Trophoblast cell (in vitro differentiated cells and primary cell): ENCODE measurements at regions not wholly inside any gene's neighbourhood (a gene's known extent, or its start where the extent isn't known, plus 50 kb on each side); places are given as distances from the start of the nearest gene placed in this dataset.

Experiments used
- DNase-seq, 2 donors: peaks; one replicate each; pipeline ENCODE4 v3.0.0-alpha.2; 2016
- H2AFZ ChIP-seq: 2 replicates; pipeline ENCODE4 v1.6.1; 2013; ENCODE audit warnings: low read length, moderate library complexity, mild to moderate bottlenecking; ENCODE audit not compliant: insufficient read depth, poor library complexity
- H2AK5ac ChIP-seq: 2 replicates; pipeline ENCODE4 v1.6.1; 2013; ENCODE audit warnings: mild to moderate bottlenecking, low read length
- H2BK120ac ChIP-seq: 2 replicates; pipeline ENCODE4 v1.6.1; 2013; ENCODE audit warnings: low read length, mild to moderate bottlenecking, moderate library complexity; ENCODE audit not compliant: insufficient read depth, poor library complexity
- H2BK12ac ChIP-seq: 2 replicates; pipeline ENCODE4 v1.6.1; 2013; ENCODE audit warnings: mild to moderate bottlenecking, low read length, moderate library complexity
- H2BK5ac ChIP-seq: 2 replicates; pipeline ENCODE4 v1.6.1; 2013; ENCODE audit warnings: low read length, low read depth, moderate library complexity, mild to moderate bottlenecking; ENCODE audit not compliant: poor library complexity
- H3K14ac ChIP-seq: 2 replicates; pipeline ENCODE4 v1.6.1; 2013; ENCODE audit warnings: mild to moderate bottlenecking, low read length
- H3K18ac ChIP-seq: 2 replicates; pipeline ENCODE4 v1.6.1; 2013; ENCODE audit warnings: mild to moderate bottlenecking, low read length
- H3K23ac ChIP-seq: 2 replicates; pipeline ENCODE4 v1.6.1; 2013; ENCODE audit warnings: low read length
- H3K27ac ChIP-seq: 2 replicates; pipeline ENCODE4 v1.5.1; 2013; ENCODE audit warnings: low read depth, mild to moderate bottlenecking, inconsistent platforms, low read length, moderate library complexity
- H3K27me3 ChIP-seq: 2 replicates; pipeline ENCODE4 v1.6.1; 2013; ENCODE audit warnings: inconsistent platforms, mild to moderate bottlenecking, low read length, moderate library complexity; ENCODE audit not compliant: insufficient read depth
- H3K36me3 ChIP-seq, 2 experiments: 1 replicate in 1 of 2; 2 replicates in 1 of 2; pipeline ENCODE4 v1.6.1; 2013; ENCODE audit warnings: low read length in 2 of 2, mild to moderate bottlenecking in 2 of 2, moderate library complexity in 1 of 2; ENCODE audit not compliant: insufficient read depth in 2 of 2, control insufficient read depth in 1 of 2
- H3K4ac ChIP-seq: 2 replicates; pipeline ENCODE4 v1.6.1; 2013; ENCODE audit warnings: low read depth, mild to moderate bottlenecking, low read length, moderate library complexity
- H3K4me1 ChIP-seq, 2 experiments: 1 replicate in 1 of 2; 2 replicates in 1 of 2; pipeline ENCODE4 v1.6.1; 2013; ENCODE audit warnings: low read length in 2 of 2, mild to moderate bottlenecking in 2 of 2, moderate library complexity in 1 of 2; ENCODE audit not compliant: insufficient read depth in 2 of 2, control insufficient read depth in 1 of 2
- H3K4me2 ChIP-seq: 2 replicates; pipeline ENCODE4 v1.6.1; 2013; ENCODE audit warnings: inconsistent platforms, mild to moderate bottlenecking, low read length, moderate library complexity
- H3K4me3 ChIP-seq: 2 replicates; pipeline ENCODE4 v1.5.1; 2013; ENCODE audit warnings: mild to moderate bottlenecking, low read depth, low read length, inconsistent platforms
- H3K79me1 ChIP-seq: one replicate; pipeline ENCODE4 v1.6.1; 2013; ENCODE audit warnings: low read length
- H3K79me2 ChIP-seq: 2 replicates; pipeline ENCODE4 v1.6.1; 2013; ENCODE audit warnings: low read length, mild to moderate bottlenecking; ENCODE audit not compliant: control insufficient read depth, insufficient read depth, poor library complexity
- H3K9ac ChIP-seq: 2 replicates; pipeline ENCODE4 v1.6.1; 2013; ENCODE audit warnings: mild to moderate bottlenecking, low read length
- H3K9me3 ChIP-seq: 2 replicates; pipeline ENCODE4 v1.6.1; 2013; ENCODE audit warnings: low read depth, mild to moderate bottlenecking, control low read depth, inconsistent platforms, low read length; ENCODE audit not compliant: insufficient read depth
- H4K12ac ChIP-seq: 2 replicates; pipeline ENCODE4 v1.6.1; 2013; ENCODE audit warnings: low read depth, mild to moderate bottlenecking, low read length, moderate library complexity
- H4K8ac ChIP-seq: 2 replicates; pipeline ENCODE4 v1.6.1; 2013; ENCODE audit warnings: low read depth, mild to moderate bottlenecking, low read length, moderate library complexity
- H4K91ac ChIP-seq: one replicate; pipeline ENCODE4 v1.6.1; 2013; ENCODE audit warnings: low read depth, mild to moderate bottlenecking, low read length, moderate library complexity
- WGBS: extraction: QIAGEN DNeasy Blood & Tissue Kit; methylation state at CpG from one replicate; pipeline ENCODE4 v1.1.7; 2013; ENCODE audit warnings: missing lambda C conversion rate; ENCODE audit not compliant: insufficient read length, insufficient coverage; ENCODE audit errors: extremely low coverage; 5-methylcytosine and 5-hydroxymethylcytosine counted together

DNA sequence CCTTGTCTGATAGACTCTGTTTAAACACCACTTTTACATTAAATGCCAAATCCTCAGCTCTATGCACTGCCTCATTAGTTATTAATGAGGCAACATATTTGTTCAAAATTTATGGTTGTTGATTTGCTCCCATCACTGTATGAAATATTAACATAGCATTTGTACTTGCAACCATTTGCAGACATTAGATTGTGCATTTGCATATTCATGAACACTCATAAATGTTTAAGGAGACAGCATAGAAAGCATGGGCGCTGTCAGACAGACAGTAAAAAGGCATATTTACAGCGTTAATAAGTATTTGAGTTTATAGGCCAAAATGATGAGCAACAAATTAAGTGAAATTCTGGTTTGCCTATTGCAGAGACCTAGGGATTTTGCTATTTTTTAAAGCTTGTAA, 502.3 kb downstream of the TXNL1 start:
- H2AFZ ChIP-seq = no peak overlapping the region
- H3K79me2 ChIP-seq = no peaks in the 10 kb centered on the region
- DNase-seq = no peak
- no peak overlapping the region for H3K18ac ChIP-seq
- H3K4me1 ChIP-seq = no peaks in the 10 kb centered on the region
- H2BK5ac ChIP-seq = no peak overlapping the region
- no peaks in the 10 kb centered on the region for H3K9me3 ChIP-seq
- WGBS = no CpG with 5 or more reads among the region's 2 CpGs
- no peaks in the 10 kb centered on the region for H3K27me3 ChIP-seq
- H3K79me1 ChIP-seq = no peaks in the 10 kb centered on the region
- no peak overlapping the region for H2AK5ac ChIP-seq
- H2BK120ac ChIP-seq = no peak overlapping the region
- H3K23ac ChIP-seq = no peak overlapping the region
- no peak overlapping the region for H4K91ac ChIP-seq
- no peak overlapping the region for H3K9ac ChIP-seq
- no peak overlapping the region for H4K12ac ChIP-seq
- H3K36me3 ChIP-seq = no peaks in the 10 kb centered on the region
- no peak overlapping the region for H3K4ac ChIP-seq
- no peak overlapping the region for H3K4me3 ChIP-seq
- no peak overlapping the region for H3K14ac ChIP-seq
- H2BK12ac ChIP-seq = no peak overlapping the region
- H4K8ac ChIP-seq = no peak overlapping the region
- no peak overlapping the region for H3K27ac ChIP-seq
- no peak overlapping the region for H3K4me2 ChIP-seq

DNA sequence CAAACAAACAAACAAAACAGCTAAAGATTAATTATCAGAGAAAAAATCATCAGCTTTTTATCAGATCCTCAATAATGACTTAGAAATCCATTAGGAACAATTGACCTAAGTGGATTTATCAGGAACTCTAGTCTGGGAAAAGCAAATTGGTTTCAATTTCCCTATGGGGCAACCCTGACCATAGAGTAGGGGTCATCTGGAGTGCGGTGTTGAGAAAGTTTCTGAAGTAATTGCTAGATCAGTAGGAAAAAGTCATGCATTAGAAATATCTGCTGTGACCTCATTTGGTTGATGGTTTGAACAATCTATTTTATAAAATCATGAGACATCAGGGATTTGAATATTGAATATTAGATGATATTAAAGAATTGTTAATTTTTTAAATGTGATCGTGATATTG, 507.9 kb downstream of the TXNL1 start:
- no peak overlapping the region for H3K4me2 ChIP-seq
- no peaks in the 10 kb centered on the region for H3K4me1 ChIP-seq
- no peak overlapping the region for H4K8ac ChIP-seq
- H3K79me1 ChIP-seq = no peaks in the 10 kb centered on the region
- H3K36me3 ChIP-seq = no peaks in the 10 kb centered on the region
- H3K4me3 ChIP-seq = no peak overlapping the region
- no peak overlapping the region for H3K4ac ChIP-seq
- H4K91ac ChIP-seq = no peak overlapping the region
- no peak overlapping the region for H3K9ac ChIP-seq
- no peak for DNase-seq
- no peak overlapping the region for H3K18ac ChIP-seq
- WGBS = no CpG with 5 or more reads among the region's 2 CpGs
- H2BK12ac ChIP-seq = no peak overlapping the region
- H3K27me3 ChIP-seq = no peaks in the 10 kb centered on the region
- H3K14ac ChIP-seq = no peak overlapping the region
- no peak overlapping the region for H2BK5ac ChIP-seq
- H3K23ac ChIP-seq = no peak overlapping the region
- no peaks in the 10 kb centered on the region for H3K9me3 ChIP-seq
- no peak overlapping the region for H3K27ac ChIP-seq
- H2BK120ac ChIP-seq = no peak overlapping the region
- no peaks in the 10 kb centered on the region for H3K79me2 ChIP-seq
- H2AFZ ChIP-seq = no peak overlapping the region
- H2AK5ac ChIP-seq = no peak overlapping the region
- H4K12ac ChIP-seq = no peak overlapping the region

DNA sequence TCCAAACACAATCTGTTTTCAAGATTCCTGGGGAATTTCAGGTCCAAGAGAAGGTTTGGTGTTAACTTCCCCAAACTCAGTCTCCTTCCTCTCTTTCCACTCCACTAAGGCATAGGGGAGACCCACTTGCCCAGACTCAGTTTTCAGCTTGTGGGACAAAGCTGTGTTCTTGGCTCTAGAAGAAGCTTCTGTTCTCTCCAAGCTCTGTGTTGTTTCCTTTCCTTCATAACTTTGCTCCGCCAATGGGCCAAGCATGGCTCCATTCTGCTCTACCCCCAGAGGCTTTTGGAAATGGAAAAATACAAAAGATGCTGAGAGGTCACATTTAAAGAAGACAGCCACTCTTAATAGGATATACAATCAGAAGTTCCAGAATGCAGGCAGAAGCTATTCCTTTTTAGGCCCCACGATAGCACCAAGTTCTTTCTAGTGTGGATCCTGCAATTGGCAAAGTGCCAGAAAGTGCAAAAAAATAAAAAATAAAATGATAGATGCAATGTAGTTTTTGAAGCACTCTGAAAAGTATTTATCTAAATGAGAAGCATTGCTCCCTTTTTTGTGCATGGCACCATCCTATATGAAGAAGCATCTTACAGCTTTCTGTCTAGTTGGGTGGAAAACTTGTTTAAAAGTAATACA, 510.1 kb downstream of the TXNL1 start:
- H3K4me1 ChIP-seq = no peaks in the 10 kb centered on the region
- no peaks in the 10 kb centered on the region for H3K27me3 ChIP-seq
- H2BK12ac ChIP-seq = no peak overlapping the region
- no peak overlapping the region for H2AFZ ChIP-seq
- no peak for DNase-seq
- no peak overlapping the region for H3K9ac ChIP-seq
- H3K4ac ChIP-seq = no peak overlapping the region
- no peak overlapping the region for H4K8ac ChIP-seq
- H3K27ac ChIP-seq = no peak overlapping the region
- no peak overlapping the region for H3K18ac ChIP-seq
- no peaks in the 10 kb centered on the region for H3K9me3 ChIP-seq
- H3K4me2 ChIP-seq = no peak overlapping the region
- H2BK120ac ChIP-seq = no peak overlapping the region
- H3K4me3 ChIP-seq = no peak overlapping the region
- no peak overlapping the region for H2BK5ac ChIP-seq
- no peak overlapping the region for H4K91ac ChIP-seq
- no peak overlapping the region for H2AK5ac ChIP-seq
- H3K79me1 ChIP-seq = no peaks in the 10 kb centered on the region
- no peak overlapping the region for H4K12ac ChIP-seq
- no peak overlapping the region for H3K14ac ChIP-seq
- WGBS = no CpG with 5 or more reads among the region's 2 CpGs
- H3K79me2 ChIP-seq = no peaks in the 10 kb centered on the region
- no peak overlapping the region for H3K23ac ChIP-seq
- no peaks in the 10 kb centered on the region for H3K36me3 ChIP-seq

- Histone ChIP-seq H3K18ac (no peak overlapping the region), H3K14ac (no peak overlapping the region), H2BK12ac (no peak overlapping the region), H3K4ac (no peak overlapping the region), H3K79me2 (no peaks in the 10 kb centered on the region), H2AK5ac (no peak overlapping the region), H3K4me3 (peak overlapping the region; percentile 35), H2BK5ac (no peak overlapping the region), H2AFZ (no peak overlapping the region), H3K4me2 (no peak overlapping the region), H3K9ac (no peak overlapping the region), H3K79me1 (no peaks in the 10 kb centered on the region), H2BK120ac (no peak overlapping the region), H4K12ac (no peak overlapping the region), H4K8ac (no peak overlapping the region), H3K36me3 (no peaks in the 10 kb centered on the region), H3K23ac (no peak overlapping the region), H4K91ac (no peak overlapping the region), H3K27ac (no peak overlapping the region), H3K4me1 (no peaks in the 10 kb centered on the region), H3K27me3 (no peaks in the 10 kb centered on the region), H3K9me3 (no peaks in the 10 kb centered on the region)
- no peak for DNase-seq
- WGBS = no CpG with 5 or more reads among the region's 5 CpGs
These were observed 510.9 kb downstream of the TXNL1 start for GRCh38 chr18:56127322-56128099.
